G401.6 (cell line): ENCODE measurements at regions not wholly inside any gene's neighbourhood (a gene's known extent, or its start where the extent isn't known, plus 50 kb on each side); places are given as distances from the start of the nearest gene placed in this dataset.

Source experiments
- FAIRE-seq: peaks from 2 replicates; lab custom pipeline; 2012; peaks lifted over from hg19 to GRCh38; lab: Jason Lieb, UNC

- FAIRE-seq: no peak
Measured at GRCh38 chr12:19055589-19055988, 73.9 kb upstream of the PLEKHA5 start.

GRCh38 chr12:19058235-19059021 is 71.1 kb upstream of the PLEKHA5 start:
- no peak for FAIRE-seq

- no peak for FAIRE-seq
Measured at GRCh38 chr12:19064713-19065112, 64.8 kb upstream of the PLEKHA5 start.

DNA sequence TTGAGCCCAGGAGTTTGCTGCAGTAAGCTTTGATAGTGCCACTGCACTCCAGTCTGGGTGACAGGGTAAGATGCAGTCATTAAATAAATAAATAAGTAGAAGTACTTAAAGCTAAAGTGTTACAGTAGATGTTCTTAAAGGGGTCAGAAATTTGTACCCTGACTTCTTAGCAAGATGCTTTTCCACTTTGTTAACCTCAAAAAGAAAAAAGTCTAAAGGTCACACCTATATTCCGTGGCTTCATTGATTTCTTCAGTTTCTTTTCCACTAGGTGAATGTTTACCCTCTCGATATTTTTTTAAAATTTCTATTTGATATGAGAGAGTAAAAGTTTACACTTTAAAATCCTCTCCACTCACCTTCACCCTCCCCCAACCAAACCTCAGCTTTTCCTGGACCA is 64.3 kb upstream of the PLEKHA5 start:
- no peak for FAIRE-seq

DNA sequence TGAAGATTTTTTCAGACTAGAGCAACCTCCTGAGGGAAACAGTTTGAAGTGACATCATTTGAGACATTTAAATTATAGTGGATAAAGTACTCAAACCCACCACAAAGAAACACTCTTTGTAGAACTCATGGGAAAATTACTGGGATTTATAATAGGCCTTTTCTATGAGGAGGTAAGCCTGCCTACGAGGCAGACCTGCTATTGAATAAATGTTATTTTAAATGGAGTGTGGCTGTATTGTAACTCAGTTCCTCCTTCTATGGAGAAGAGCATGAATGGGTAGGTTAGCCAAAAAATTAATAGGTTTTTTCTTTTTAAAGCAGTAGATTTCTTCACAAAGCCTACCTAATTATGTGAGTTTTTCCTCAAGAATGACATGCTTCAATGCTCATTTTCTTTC is 63.7 kb upstream of the PLEKHA5 start:
- FAIRE-seq: no peak

DNA sequence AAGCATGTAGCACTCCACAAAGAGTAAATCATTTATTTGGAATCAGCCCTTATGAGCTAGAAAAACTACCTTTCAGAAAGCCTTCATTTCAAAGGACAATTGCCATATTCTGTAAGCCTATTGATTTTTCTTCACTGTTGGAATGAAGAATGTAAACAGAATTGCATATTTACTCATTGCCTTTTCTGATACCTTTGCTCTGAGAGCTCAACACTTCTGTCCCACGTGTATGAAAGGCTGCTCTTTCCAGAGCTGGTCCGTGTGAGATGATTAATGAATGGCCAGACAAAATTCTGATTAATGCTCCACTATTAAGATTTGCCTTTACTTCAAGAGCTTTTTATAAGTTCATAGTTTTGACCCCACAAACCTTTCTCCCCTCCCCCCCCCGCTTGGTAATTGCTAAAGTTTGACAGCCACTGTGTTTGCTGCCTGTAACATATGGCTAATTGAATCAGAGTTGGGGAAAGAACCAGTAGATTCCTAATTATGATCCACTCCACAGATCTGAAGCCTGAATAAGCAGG is 63.0 kb upstream of the PLEKHA5 start:
- FAIRE-seq: no peak

GRCh38 chr12:19068137-19068536 is 61.4 kb upstream of the PLEKHA5 start:
- no peak for FAIRE-seq

GRCh38 chr12:19070341-19070740 is 59.2 kb upstream of the PLEKHA5 start:
- no peak for FAIRE-seq

DNA sequence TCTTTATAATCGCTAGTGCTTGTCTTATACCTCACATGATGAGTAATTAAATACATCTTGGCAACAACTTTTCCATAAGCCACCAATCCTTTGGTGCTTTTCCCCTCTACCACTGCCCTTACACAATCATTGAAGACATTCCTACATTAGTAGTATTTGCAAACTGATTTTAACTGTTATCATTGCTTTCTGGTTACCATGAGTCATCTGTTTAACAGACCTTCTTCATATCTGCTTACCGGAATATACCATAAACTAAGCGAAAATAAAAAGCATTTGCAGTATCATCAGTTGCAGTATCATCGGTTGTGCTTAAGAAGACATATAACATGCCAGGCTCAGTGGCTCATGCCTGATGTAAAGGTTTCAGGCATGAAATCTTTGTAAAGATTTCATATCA is 54.8 kb upstream of the PLEKHA5 start:
- FAIRE-seq: no peak

DNA sequence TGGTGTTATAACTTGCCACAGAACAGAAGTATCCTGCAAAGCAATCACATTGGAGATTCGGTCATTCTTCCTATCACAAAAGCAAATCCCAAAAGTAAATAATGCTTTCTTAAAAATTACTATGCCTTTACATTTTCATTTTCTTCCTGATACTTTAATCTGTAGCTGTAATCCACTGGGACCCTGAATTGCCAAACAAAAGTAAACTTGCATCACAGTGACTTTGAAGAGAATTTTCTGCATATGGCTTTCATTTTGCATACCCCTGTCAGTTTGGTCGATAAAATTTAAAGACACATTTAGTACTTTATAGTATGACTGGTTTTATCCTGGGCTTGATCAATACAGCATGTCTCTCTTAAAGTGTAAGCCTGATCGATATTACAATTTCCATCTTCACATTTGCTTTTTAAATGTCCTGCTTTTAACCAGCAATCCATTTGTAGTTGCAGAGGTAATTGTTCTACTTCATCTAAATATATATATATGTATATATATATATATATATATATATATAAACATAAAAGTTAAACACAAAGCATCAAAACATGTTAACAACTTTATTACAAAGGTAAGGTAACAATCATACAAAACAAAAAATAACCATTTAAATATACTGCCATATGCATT is 53.7 kb upstream of the PLEKHA5 start:
- no peak for FAIRE-seq
